ENCODE measurements at regions not wholly inside any gene's neighbourhood (a gene's known extent, or its start where the extent isn't known, plus 50 kb on each side); places are given as distances from the start of the nearest gene placed in this dataset.

- no peak for DNase-seq
Observed at GRCh38 chr4:31548823-31549222, 828.7 kb downstream of the PCDH7 start.

GRCh38 chr4:31549256-31549655, 829.1 kb downstream of the PCDH7 start:
- DNase-seq = no peak

- DNase-seq = no peak
Observed at GRCh38 chr4:31557437-31557836, 837.3 kb downstream of the PCDH7 start.

- no peak for DNase-seq
Observed at GRCh38 chr4:31573554-31573953, 853.4 kb downstream of the PCDH7 start.

GRCh38 chr4:31575504-31575903, 855.3 kb downstream of the PCDH7 start:
- no peak for DNase-seq

GRCh38 chr4:31580843-31581242, 860.7 kb downstream of the PCDH7 start:
- no peak for DNase-seq

GRCh38 chr4:31585503-31585902, 865.3 kb downstream of the PCDH7 start:
- DNase-seq = no peak

- DNase-seq = no peak
Observed at GRCh38 chr4:31592293-31592692, 872.1 kb downstream of the PCDH7 start.

GRCh38 chr4:31595496-31595895, 875.3 kb downstream of the PCDH7 start:
- no peak for DNase-seq

GRCh38 chr4:31598639-31599038, 878.5 kb downstream of the PCDH7 start:
- no peak for DNase-seq

GRCh38 chr4:31601793-31602192, 881.6 kb downstream of the PCDH7 start:
- no peak for DNase-seq

GRCh38 chr4:31613946-31614623, 893.9 kb downstream of the PCDH7 start:
- no peak for DNase-seq

- DNase-seq = no peak
Observed at GRCh38 chr4:31617667-31618066, 897.5 kb downstream of the PCDH7 start.

GRCh38 chr4:31620476-31620875, 900.3 kb downstream of the PCDH7 start:
- no peak for DNase-seq

GRCh38 chr4:31645236-31645635, 925.1 kb downstream of the PCDH7 start:
- DNase-seq = no peak

- DNase-seq = no peak
Observed at GRCh38 chr4:31647786-31648185, 927.6 kb downstream of the PCDH7 start.

GRCh38 chr4:31649878-31650277, 929.7 kb downstream of the PCDH7 start:
- DNase-seq = no peak

- DNase-seq = no peak
Observed at GRCh38 chr4:31651541-31651940, 931.4 kb downstream of the PCDH7 start.

- no peak for DNase-seq
Observed at GRCh38 chr4:31655328-31655727, 935.2 kb downstream of the PCDH7 start.

- no peak for DNase-seq
Observed at GRCh38 chr4:31657859-31658570, 937.8 kb downstream of the PCDH7 start.

- DNase-seq = no peak
Observed at GRCh38 chr4:31660916-31661315, 940.7 kb downstream of the PCDH7 start.

- no peak for DNase-seq
Observed at GRCh38 chr4:31662951-31663350, 942.8 kb downstream of the PCDH7 start.

GRCh38 chr4:31667686-31668085, 947.5 kb downstream of the PCDH7 start:
- no peak for DNase-seq

- no peak for DNase-seq
Observed at GRCh38 chr4:31674313-31674947, 954.3 kb downstream of the PCDH7 start.

Measured in NCI-H2029 treated with DMSO at 0.1 percent for 48 hours (cell line).